ENCODE measurements at regions not wholly inside any gene's neighbourhood (a gene's known extent, or its start where the extent isn't known, plus 50 kb on each side); places are given as distances from the start of the nearest gene placed in this dataset.
"Not testable (repeated sequence)": the region's sequence is repeated elsewhere in the genome, so short reads cannot be mapped to it uniquely, and the experiment has no call there.

DNA sequence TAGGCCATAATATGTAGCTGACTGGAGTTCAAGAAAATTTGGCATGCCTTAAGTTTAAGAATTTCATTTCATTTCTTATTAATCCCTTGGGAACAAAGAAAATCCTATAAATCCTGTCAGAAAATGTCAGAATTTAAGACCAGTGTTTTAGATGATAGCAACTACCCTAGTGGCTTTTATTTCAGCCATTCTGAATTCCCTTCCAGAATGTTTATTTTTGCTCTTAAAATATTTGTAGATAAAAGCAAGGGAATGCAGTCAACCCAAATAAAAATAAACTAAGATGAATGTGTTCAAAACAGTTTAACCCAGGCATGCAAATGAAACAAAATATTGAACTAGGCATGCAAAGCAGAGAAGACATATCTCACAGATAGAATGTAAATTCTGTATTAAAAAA lies 356.9 kb upstream of the LRRC4C start:
- Mint-ChIP-seq H3K27me3 (no peaks in the 10 kb centered on the region), H3K36me3 (ENCODE audit: low read depth) (no peaks in the 10 kb centered on the region), H3K4me1 (ENCODE audit: low read depth) (no peaks in the 10 kb centered on the region), H3K27ac (no peak overlapping the region), H3K4me3 (no peak overlapping the region), H3K9me3 (peaks cover 17% of the 10 kb centered on the region)
- CTCF ChIA-PET: no interaction called here
- TF ChIP-seq, protein P1, sequence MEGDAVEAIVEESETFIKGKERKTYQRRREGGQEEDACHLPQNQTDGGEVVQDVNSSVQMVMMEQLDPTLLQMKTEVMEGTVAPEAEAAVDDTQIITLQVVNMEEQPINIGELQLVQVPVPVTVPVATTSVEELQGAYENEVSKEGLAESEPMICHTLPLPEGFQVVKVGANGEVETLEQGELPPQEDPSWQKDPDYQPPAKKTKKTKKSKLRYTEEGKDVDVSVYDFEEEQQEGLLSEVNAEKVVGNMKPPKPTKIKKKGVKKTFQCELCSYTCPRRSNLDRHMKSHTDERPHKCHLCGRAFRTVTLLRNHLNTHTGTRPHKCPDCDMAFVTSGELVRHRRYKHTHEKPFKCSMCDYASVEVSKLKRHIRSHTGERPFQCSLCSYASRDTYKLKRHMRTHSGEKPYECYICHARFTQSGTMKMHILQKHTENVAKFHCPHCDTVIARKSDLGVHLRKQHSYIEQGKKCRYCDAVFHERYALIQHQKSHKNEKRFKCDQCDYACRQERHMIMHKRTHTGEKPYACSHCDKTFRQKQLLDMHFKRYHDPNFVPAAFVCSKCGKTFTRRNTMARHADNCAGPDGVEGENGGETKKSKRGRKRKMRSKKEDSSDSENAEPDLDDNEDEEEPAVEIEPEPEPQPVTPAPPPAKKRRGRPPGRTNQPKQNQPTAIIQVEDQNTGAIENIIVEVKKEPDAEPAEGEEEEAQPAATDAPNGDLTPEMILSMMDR (IDR thresholded peaks at IDR 0.05): no peak
- DNase-seq (no peak), ATAC-seq (no peak)
- intact Hi-C loops (cut with micrococcal nuclease): no loop called here
- POLR2A ChIA-PET: no interaction called here

DNA sequence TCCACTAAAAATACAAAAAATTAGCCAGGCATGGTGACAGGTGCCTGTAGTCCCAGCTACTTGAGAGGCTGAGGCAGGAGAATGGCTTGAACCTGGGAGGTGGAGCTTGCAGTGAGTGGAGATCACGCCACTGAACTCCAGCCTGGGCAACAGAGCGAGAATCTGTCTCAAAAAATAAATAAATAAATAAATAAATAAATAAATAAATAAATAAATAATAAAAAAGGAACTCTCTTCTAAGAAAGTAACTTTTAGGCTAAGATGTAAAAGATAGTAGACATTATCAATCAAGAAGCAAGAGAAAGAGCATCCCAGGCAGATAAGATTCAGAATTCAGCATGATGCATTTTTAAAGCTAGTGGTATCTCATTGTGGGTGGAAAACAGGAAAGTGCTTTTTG lies 364.8 kb upstream of the LRRC4C start:
- H3K4me3 Mint-ChIP-seq; H3K27me3 Mint-ChIP-seq; H3K36me3 Mint-ChIP-seq (ENCODE audit: low read depth); CTCF ChIA-PET; H3K4me1 Mint-ChIP-seq (ENCODE audit: low read depth); H3K27ac Mint-ChIP-seq; POLR2A ChIA-PET; DNase-seq; ATAC-seq; intact Hi-C loops (cut with micrococcal nuclease): not testable (repeated sequence)
- H3K9me3 Mint-ChIP-seq: peaks cover 21% of the 10 kb centered on the region

DNA sequence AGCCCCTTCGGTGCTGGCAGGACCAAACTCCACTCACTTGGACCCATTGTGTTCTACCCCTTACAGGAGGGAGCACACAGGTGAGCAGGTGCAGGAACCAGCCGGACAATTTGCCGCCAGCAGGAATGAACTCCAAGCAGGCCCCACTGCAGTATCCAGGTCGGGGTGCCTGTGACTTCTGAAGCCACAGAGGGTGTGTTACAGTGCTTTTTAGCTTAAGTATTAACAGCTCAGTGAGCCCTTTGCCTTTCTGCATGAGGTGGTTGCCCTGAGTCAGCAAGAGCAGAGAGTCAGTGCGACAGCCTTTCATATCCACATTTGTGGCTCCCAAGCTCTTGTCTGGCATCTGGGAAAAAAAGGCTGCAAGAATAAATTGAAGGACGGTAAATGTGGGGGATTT lies 366.6 kb upstream of the LRRC4C start:
- Mint-ChIP-seq H3K4me3 (no peak overlapping the region), H3K27ac (no peak overlapping the region), H3K9me3 (peaks cover 21% of the 10 kb centered on the region), H3K27me3 (no peaks in the 10 kb centered on the region), H3K36me3 (ENCODE audit: low read depth) (no peaks in the 10 kb centered on the region), H3K4me1 (ENCODE audit: low read depth) (no peaks in the 10 kb centered on the region)
- ChIA-PET CTCF (no interaction called here), POLR2A (no interaction called here)
- no peak for DNase-seq
- ATAC-seq: no peak
- TF ChIP-seq, protein P1 (IDR thresholded peaks at IDR 0.05): no peak
- intact Hi-C loops (cut with micrococcal nuclease): no loop called here

GRCh38 chr11:41836431-41836830 lies 377.0 kb upstream of the LRRC4C start:
- ChIA-PET POLR2A (no interaction called here), CTCF (interaction anchor here (0.5 kb wide), 1 partner anchor 621 kb away, joined by 3 read pairs; no protein-coding TSS in a partner anchor)
- no peak overlapping the region for H3K27ac Mint-ChIP-seq
- no peak for DNase-seq
- peaks cover 10% of the 10 kb centered on the region for H3K9me3 Mint-ChIP-seq
- ATAC-seq: no peak
- TF ChIP-seq, protein P1 (IDR thresholded peaks at IDR 0.05): no peak
- no peaks in the 10 kb centered on the region for H3K27me3 Mint-ChIP-seq
- intact Hi-C loops (cut with micrococcal nuclease): no loop called here
- no peaks in the 10 kb centered on the region for H3K4me1 Mint-ChIP-seq (ENCODE audit: low read depth)
- no peaks in the 10 kb centered on the region for H3K36me3 Mint-ChIP-seq (ENCODE audit: low read depth)
- H3K4me3 Mint-ChIP-seq: no peak overlapping the region

DNA sequence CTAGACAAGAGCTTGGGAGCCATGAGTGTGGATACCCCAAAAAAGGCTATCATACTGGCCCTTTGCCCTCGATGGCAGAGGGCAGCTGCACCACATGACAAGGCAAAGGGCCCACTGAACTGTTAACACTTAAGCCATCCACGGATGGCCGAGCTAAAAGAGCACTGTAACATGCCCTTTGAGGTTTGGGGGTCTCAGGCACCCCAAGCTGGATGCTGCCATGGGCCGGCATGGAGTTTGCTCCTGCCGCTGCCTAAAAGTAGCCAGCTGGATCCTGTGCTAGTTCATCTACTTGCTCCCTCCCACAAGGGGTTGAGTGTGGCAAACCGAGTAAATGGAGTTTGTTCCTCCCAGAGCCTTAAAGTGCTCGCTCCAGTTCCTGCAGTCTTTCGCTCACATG lies 383.2 kb upstream of the LRRC4C start:
- intact Hi-C loops (cut with micrococcal nuclease): no loop called here
- no peak for ATAC-seq
- TF ChIP-seq, protein P1 (IDR thresholded peaks at IDR 0.05): no peak
- CTCF ChIA-PET: no interaction called here
- Mint-ChIP-seq H3K27ac (no peak overlapping the region), H3K4me1 (ENCODE audit: low read depth) (no peaks in the 10 kb centered on the region), H3K4me3 (no peak overlapping the region), H3K9me3 (peaks cover 9% of the 10 kb centered on the region), H3K36me3 (ENCODE audit: low read depth) (no peaks in the 10 kb centered on the region), H3K27me3 (no peaks in the 10 kb centered on the region)
- no peak for DNase-seq
- POLR2A ChIA-PET: no interaction called here

- ATAC-seq (no peak), DNase-seq (no peak)
- H3K9me3 Mint-ChIP-seq: peaks cover 8% of the 10 kb centered on the region
- POLR2A ChIA-PET: no interaction called here
- TF ChIP-seq, protein P1 (IDR thresholded peaks at IDR 0.05): no peak
- CTCF ChIA-PET: no interaction called here
- intact Hi-C loops (cut with micrococcal nuclease): no loop called here
- H3K27ac Mint-ChIP-seq: no peak overlapping the region
- H3K4me1 Mint-ChIP-seq (ENCODE audit: low read depth): no peaks in the 10 kb centered on the region
- H3K36me3 Mint-ChIP-seq (ENCODE audit: low read depth): no peaks in the 10 kb centered on the region
- no peak overlapping the region for H3K4me3 Mint-ChIP-seq
- H3K27me3 Mint-ChIP-seq: no peaks in the 10 kb centered on the region
Observed at GRCh38 chr11:41845066-41845465, 385.6 kb upstream of the LRRC4C start.

Data from activated CD8-positive, alpha-beta T cell treated with anti-CD3 and anti-CD28 coated beads for 36 hours (primary cell).